HG03354 (cell line): ENCODE measurements at regions not wholly inside any gene's neighbourhood (a gene's known extent, or its start where the extent isn't known, plus 50 kb on each side); places are given as distances from the start of the nearest gene placed in this dataset.
"Not testable (repeated sequence)": the region's sequence is repeated elsewhere in the genome, so short reads cannot be mapped to it uniquely, and the experiment has no call there.

Experiments
- ATAC-seq: cut with Tn5 transposase; IDR thresholded peaks from one replicate; pipeline ENCODE4 v1.9.1; 2021; ENCODE audit warnings: mild to moderate bottlenecking; ENCODE audit not compliant: unreplicated experiment, poor library complexity, severe bottlenecking

DNA sequence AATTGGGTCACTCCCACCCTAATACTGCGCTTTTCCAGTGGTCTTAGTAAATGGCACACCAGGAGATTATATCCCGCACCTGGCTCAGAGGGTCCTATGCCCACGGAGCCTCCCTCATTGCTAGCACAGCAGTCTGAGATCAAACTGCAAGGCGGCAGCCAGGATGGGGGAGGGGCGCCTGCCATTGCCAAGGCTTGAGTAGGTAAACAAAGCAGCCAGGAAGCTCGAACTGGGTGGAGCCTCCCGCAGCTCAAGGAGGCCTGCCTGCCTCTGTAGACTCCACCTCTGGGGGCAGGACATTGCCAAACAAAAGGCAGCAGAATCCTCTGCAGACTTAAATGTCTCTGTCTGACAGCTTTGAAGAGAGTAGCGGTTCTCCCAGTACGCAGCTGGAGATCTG is 52.4 kb upstream of the PMPCB start:
- ATAC-seq: not testable (repeated sequence)

DNA sequence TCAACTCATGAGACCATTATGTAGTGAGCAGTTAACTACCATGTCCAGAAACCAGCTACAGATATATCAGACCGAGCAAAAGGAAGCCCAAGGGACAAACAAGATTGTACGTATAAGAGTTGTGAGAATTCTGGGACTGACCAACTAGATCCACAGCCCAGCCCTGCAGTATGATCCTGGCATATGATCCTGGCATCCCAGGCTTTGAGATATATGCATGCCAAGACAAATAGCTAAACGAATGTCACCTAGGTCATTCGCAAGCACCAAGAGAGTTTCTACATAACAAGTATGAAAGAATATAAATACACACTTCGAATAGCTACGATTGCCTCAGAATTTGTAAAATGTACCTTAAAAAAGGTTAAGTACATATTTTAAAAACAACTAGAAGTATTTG is 56.4 kb upstream of the PMPCB start:
- ATAC-seq: no peak

DNA sequence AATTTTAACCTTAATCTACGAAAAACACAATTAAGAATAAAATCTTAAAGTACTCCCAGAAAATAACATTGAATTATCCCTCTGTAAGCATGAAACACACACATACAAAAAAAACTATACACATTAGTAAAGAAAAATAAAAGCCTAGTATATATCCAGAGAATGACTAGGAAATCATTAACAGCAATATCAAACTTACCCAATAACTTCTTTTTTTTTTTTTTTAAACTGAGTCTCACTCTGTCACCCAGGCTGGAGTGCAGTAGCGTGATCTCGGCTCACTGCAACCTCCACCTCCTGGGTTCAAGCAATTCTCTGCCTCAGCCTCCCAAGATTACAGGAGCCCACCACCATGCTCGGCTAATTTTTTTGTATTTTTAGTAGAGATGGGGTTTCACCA is 61.4 kb upstream of the PMPCB start:
- ATAC-seq: not testable (repeated sequence)

DNA sequence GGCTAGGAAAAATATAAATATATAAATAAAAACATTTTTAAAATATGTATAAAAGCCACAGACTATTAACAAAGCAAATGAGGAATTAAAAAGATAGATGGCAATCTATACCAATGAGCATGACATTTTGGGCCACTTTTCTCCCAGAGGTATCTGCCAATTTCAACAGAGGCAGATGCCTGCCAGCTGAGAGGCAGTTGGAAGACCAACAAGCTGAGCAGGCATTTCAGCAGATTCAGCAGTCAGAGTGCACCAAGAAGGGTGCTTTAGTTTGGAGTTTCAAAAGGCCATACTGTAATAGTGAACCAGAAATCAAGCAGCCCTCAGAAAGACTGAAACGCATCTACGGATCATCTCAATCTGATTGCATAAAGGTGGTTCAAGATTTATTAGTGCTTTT is 62.4 kb upstream of the PMPCB start:
- ATAC-seq: not testable (repeated sequence)

- ATAC-seq: peak; percentile 80
Observed at GRCh38 chr7:103227787-103228186, 69.4 kb upstream of the PMPCB start.

DNA sequence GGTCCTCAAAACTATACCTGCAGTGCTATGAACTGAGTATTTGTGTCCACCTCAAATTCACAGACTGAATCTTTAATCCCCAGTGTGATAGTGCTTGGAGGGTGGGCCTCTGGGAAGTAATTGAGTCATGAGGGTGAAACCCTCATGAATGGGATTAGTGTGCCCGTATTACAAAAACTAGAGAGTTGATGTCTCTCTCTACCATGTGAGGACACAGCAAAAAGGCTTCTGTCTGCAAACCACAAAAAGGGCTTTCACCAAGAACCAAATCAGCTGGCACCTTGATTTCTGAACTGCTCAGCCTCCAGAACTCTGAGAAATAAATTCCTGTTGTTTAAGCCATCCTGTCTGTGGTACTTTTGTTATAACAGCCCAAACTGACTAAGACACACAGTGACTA is 71.4 kb upstream of the PMPCB start:
- ATAC-seq: not testable (repeated sequence)

GRCh38 chr7:103223065-103223464 is 74.2 kb upstream of the NAPEPLD start:
- ATAC-seq: not testable (repeated sequence)

- not testable (repeated sequence) for ATAC-seq
Observed at GRCh38 chr7:103211049-103211448, 62.1 kb upstream of the NAPEPLD start.

DNA sequence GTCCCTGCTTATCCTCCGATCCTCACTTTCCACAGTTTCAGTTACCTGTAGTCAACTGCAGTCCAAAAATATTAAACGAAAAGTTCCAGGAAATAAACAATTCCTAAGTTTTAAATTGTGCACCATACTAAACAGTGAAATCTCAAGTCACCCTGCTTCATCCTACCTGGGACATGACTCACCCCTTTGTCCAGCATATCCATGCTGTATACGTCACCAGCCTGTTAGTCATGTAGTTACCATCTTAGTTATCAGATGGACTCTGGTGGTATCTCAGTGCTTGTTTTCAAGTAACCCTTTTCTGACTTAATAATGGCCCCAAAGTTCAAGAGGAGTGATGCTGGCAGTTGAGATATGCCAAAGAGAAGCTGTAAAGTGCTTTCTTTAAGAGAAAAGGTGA is 50.3 kb upstream of the NAPEPLD start:
- not testable (repeated sequence) for ATAC-seq
